ENCODE measurements at regions not wholly inside any gene's neighbourhood (a gene's known extent, or its start where the extent isn't known, plus 50 kb on each side); places are given as distances from the start of the nearest gene placed in this dataset.

DNA sequence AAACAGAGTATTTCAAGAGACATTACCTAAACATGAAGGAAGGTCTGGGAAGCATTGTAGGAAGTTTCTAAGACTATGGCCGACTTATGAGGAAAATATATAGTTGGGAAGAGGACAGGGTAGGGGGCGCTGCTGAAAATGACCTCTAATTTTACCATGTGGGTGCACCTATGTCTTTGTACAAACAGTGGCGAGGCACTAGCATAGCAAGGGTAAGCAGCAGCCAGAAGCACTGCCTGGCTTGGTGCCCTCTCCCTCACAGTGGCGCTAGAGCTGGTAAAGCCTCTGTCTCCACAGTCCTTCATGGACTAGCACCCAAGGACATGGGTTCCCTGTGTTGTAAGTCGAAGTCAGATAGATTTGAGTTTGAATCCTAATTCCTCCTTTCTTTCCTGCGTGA, 461.2 kb downstream of the INHBA start:
- DNase-seq (ENCODE audit: low spot score), result no peak

DNA sequence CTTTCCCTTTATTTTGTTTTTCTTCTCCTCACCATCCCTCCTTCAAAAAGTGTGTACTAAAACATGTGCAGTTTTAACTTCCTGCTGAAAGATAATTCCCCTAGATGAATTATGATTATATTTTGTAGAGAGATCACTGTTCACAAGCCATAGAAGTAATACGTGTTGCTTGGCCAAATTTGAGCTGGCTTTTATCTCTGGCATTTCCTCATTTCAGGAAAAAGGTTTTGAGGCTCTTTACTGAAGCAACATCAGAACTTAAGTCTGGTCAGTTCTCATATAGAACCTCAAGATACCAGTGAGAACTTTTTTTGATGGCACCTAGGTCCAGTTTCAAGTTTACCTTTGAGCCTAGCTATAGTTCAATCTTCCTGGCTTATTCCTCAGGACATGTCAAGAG, 463.3 kb downstream of the INHBA start:
- DNase-seq (ENCODE audit: low spot score), result no peak

DNA sequence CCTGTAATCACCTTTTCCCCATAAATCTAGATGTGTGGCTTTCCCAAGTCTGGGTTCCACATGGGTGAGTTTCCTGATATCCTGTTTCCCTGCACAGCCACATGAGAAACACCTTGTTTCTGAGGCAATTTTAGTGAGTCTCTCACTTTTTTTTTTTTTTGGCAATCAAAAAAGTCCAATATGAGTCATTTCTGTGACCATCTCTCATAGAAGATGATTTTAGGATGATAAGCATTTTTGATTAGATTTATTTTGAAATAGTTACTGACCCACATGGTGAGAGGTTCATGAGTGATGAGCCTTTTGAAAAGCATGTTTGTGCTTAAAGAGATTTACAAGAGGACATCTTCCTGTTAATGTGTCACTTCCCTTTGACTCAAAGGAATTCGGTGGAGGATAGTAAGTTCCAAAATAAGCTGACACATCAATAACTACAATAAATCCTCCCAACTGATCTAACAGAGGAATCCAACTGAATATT, 464.0 kb downstream of the INHBA start:
- no peak for DNase-seq (ENCODE audit: low spot score)

DNA sequence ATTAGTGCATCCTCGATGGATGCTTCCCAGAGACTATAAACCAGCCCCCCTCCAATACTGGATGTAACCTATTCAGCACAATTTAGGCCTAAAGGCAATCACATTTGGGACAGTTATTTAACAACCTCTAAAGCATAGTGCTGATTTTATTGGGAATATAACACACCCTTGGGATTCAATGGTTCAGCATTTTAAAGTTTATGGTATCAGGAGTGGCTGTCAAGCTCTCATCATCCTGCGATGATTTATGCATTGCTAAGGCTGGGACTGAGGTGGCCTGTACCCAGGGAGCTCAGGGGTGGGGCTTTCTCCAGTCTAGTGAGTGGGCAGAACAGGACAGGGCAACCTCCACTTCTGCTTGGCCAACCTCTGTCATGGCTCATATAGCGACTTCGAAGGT, 464.9 kb downstream of the INHBA start:
- DNase-seq (ENCODE audit: low spot score), result no peak

DNA sequence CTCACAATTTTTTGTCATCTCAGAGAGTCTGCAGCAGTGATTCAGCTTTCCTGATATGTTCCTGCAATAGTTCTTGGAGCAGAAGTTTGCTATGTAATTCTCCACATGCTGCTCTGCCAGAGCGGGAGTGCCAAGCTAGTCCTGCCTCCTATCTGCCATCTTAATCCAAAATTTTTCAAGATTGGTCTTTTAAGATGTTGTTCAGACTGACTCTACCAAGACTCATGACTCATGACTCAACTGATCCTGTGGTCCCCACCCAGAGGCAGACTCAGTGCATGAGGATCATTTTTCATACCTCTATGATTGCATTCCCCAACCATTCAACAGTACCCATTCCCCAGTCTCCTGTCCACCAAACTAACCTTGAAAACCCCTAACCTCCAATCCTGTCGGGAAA, 470.8 kb downstream of the INHBA start:
- no peak for DNase-seq (ENCODE audit: low spot score)

DNA sequence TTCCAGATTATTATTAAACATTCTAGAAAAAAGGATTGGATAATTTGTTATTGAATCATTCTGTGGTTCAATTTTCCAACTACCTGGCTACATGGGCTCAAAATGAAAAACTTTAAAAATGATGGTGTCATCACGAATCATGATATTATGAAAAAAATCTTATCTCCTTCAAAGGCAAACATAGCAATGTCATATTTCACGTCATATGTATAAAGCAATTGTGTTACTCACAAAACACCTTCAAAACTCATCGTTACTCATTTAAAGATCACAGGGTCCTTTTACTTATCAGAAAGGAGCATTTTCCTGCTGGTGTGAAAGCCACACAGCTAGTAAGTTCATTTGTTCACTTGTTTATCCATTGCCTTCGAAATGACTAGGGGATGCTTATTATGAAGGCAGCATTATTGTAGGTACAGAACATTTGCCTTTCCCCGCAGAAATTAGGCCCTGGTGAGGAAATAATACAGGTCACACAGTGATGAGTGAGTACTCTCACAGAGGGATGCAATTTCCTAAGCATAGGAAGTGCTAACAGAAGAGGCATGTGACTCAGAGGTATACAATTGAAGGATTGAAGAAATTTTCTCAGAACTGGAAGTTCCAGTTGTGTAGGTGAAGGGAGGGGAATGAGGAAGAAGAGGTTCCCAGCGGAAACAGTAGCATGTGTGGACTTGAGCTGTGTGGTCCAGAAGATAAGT, 478.7 kb downstream of the INHBA start:
- peak; percentile 94 for DNase-seq (ENCODE audit: low spot score)

DNA sequence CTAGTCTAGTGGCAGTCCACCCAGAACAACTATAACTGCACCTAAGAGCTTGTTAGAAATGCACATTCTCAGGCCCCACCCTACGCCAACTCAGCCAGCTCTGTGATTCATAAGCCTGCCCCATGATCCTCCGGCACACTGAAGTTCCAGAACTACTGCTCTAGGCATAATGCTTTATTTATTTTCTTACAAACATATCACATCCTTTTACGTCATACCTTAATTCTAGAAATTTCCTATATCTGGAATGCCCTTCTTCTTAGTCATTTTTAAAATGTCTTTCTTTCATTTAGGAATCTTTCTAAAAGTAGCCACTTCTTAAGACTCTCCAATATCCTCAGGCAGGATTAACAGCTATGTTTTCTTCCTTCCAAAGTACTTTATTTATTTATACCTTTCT, 480.1 kb downstream of the INHBA start:
- DNase-seq (ENCODE audit: low spot score), result no peak

DNA sequence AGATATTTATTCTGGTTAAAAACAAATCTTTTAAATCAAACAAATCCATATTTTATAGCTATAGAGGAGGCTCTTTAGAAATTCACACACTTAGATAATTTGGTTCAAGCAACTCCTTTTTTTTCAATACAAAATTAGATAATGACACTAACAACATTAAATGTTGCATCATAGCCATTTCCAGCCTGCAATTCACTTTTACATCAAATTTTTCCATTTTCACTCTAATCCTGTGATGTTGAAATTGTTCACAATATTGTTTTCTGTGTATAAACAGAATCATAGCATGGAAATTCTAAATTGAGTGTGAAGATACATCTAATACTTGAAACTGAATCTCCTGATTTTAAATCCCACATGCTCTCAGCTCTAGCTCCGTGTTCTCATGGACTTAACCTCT, 482.6 kb downstream of the INHBA start:
- DNase-seq (ENCODE audit: low spot score), result no peak

DNA sequence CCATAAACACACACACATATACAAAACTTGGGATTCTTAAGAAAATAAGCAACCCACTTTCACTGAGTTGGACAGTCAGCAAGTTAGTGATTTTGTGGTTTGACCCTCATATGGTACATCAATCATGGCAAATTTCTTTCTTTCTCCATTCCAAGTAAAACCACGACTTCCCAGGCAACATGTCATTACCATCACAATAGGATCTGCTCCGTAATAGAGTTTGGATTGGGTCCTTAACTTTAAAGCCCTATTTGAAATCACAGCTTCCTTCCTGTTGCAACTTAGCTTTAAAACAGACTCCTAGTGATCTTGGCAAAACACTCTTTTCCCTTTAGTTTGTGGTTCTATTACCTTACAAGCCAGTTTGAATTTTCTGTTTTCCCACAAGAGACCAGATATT, 483.6 kb downstream of the INHBA start:
- DNase-seq (ENCODE audit: low spot score), result no peak

DNA sequence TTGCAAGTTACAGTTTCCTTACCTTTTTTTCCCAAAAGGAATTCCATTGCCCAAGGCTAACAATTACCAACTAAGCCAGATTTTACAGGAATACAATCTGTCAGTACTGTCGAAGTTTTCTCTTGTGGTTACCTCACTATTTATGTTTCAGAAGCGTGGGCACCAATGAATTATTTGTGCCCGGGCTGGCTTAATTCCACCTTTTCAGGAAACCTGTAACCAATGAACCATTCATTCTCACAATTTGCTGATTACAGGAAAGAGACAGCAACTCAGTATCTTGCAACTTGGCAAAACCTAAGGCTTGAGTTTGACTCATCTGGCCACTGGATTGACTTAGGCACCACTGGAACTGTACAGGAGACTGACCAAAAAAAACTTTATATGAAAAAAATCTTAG, 485.6 kb downstream of the INHBA start:
- DNase-seq (ENCODE audit: low spot score), result no peak

DNA sequence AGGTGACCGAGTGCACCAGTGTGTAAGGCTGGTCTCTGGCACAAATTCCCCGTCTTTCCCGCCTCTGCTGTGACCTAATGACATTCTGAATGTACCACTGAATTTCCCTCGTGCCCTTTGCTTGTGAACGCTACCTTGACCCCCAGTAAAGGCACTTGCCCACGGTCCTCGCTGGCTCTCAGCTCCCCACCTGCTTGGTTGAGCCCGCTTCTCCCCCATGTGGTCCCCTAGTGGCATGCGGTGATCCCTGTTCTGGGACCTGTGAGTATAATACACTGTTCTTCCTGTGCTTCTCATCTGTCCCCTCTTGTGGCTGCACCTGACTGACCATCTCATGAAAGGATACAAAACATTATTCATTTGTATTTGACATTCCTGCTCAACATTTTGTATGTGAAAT, 495.7 kb downstream of the INHBA start:
- no peak for DNase-seq (ENCODE audit: low spot score)

DNA sequence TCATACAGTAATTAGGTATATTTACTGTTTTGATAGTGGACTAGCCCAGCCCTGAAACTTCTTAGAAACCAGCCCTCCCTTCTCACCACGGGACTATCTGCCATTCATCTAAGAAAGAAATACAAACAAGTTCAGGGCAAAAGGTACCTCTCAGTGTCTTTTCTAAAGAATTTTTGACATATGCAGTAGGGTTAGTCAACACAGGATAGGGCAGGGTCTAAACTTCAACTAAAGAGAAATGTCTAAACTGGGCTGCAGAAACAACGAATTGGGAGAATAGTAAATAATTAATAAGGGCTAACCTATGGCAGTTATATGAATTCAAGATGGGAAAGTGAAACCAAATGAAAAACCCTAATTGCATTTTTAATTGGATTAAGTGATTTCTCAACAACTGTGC, 496.6 kb downstream of the INHBA start:
- DNase-seq (ENCODE audit: low spot score), result no peak

DNA sequence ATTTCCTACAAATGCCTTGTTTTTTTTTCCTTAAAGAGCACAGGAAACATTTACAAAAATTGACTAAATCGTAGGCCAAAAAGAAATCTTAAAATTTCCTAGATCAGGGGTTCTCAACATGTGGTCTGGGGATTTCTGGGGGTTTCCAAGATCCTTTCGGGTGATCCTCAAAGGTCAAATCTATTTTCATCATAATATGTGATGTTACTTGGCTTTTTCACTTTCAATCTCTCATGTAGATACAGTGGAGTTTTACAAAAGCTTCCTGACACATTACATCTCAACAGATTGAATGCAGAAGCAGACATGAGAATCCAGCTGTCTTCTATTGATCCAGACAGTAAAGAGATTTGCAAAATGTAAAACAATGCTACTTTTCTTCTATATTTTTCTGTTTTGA, 497.3 kb downstream of the INHBA start:
- no peak for DNase-seq (ENCODE audit: low spot score)

DNA sequence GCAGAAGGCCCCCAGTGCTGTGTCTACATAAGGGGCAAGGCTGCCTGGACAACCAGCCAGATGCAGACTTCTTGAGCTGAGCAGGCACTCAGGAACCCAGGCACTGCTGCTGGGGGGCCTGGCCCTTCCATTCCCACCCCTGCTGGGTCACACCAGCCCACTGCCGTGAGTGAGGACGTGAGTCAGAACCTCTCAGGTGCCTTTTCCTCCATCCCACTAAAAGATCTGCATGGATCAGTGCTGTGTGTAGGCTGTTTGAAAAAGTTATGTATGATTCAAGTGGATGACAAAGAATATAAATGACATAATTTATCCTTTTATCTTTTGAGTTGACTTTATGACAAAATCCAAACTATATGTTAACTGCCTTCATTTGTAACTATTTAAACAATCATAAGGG, 499.3 kb downstream of the INHBA start:
- no peak for DNase-seq (ENCODE audit: low spot score)

DNA sequence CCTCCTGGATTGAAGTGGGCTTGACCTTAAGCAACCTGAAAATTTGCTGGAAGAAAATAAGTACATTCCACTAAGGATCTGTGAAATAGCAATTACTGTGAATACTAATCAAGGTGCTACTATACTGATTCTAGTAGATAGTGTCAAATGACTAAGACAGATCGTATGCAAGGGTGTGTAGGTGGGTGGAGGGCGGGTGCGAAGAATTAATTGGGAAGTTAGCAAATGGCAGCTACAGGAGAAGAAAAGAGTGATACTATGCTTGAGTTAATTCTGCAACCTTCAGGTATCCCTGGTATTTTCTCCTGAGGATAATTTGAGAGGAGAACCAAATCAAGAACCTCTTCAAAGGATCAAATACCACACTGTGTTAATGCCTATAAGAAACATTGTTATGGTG, 501.9 kb downstream of the INHBA start:
- no peak for DNase-seq (ENCODE audit: low spot score)

DNA sequence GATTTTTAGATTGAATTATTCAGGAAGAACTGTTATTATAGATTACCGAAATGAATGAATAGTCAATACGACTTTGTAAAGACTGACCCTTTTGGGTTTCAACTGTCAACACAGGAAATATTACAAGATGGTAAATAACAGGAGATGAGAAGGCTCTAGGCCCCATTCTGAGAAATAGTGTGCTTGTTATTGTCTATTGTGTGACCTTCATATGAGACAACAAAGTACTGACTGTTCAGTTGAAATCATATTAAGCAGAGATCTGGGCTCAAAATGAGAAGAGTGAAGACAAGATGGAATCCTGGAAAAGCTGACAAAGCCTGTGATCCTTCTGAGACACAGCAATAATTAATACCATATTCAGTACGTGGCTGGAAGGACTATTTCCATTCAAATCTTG, 503.8 kb downstream of the INHBA start:
- DNase-seq (ENCODE audit: low spot score), result no peak

DNA sequence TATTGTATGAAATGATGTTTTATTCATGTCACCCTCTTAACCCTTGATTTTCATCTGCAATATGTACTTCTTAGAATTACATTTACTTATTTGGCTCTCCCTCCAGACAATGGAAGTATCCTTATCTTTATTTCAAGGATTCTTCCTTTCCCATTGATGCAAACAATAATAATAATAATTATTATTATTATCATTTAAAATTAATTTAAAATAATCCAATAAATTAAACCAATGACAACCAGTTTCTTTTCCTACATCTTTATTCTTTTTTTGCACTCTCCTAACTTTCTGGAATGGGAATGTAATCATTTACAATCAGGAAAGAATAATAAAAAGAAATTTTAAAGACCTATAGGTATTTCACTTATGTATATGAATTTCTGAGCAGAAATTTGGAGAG, 504.4 kb downstream of the INHBA start:
- DNase-seq (ENCODE audit: low spot score), result no peak

DNA sequence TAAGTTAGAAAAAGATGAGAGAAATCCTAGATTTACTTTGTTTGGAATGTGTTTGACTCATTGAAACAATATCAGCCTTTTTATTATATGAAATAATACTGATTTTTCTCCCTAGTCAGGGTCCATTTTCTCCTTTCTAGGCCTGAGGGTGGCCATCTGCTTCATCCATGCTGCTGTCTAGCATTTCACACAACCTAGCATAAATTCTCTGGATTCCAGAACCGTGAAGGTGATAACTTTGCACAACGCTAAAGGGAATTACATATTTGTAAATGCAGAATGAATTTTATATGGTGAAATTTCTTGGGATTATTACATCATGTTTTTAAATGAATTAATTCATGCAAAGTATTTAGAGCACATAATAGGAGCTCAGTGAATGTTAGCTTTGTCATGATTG, 505.1 kb downstream of the INHBA start:
- DNase-seq (ENCODE audit: low spot score), result no peak

DNA sequence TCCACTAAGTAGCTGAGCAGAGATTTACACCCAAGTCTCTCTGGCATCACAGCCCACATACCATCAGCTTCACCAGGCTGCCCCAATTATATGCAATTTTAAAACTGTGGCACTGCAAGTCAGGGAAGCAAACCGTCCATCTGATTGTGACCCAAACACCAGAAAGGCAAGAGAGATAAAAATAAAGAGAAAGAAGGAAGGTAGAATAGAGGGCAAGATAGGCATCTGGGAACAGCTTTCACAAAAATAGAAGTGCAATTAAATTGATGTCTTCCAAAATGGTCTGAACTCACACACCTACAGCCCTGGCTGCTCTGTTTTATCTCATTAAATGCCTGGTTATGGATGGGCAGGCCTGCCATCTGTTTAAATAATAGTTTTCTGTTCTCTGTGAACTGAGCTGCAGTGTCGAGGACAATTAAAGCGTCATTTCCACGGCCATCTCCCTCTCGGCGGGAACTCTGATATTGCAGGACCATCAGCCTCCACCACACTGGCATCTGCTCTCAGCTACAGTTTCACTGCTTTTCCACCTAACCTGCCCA, 509.1 kb downstream of the INHBA start:
- no peak for DNase-seq (ENCODE audit: low spot score)

DNA sequence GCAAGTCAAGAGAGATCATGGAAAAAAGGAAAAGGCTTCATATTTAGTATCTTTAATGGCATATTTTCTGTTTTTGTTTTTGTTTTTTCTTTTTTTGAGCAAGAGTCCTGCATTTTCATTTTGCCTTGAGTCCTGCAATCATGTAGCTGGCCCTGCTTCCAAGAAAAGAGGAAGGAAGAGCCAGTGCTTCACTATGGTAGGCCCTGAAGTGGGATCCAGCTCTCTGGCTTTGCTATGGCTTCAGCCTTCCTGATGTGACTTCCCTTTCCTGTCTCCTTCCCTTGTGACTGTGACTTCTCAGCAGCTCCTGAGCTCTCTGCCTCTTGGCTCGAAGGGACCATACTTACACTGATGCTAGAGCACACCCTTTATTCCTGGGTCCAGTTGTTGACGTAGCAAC, 512.3 kb downstream of the INHBA start:
- DNase-seq (ENCODE audit: low spot score), result no peak

DNA sequence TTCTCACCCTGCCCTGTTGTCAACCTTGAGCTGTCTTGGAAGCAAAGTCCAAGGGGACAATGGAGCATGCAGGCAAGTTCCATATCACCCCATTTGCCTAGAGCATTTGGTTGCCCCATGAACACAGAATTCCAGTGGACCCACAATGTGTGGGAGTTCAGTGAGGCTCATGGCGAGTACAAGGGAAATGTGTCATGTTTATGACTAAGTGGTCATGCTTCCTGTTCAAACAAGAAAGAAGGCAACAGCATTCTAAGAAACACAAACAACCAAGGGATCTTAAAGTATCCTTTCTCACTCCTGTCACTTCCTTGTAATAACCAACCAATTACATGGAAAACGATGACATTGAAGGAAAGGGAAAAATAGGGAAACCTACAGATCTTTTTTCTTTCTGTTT, 513.0 kb downstream of the INHBA start:
- DNase-seq (ENCODE audit: low spot score), result peak; percentile 55

DNA sequence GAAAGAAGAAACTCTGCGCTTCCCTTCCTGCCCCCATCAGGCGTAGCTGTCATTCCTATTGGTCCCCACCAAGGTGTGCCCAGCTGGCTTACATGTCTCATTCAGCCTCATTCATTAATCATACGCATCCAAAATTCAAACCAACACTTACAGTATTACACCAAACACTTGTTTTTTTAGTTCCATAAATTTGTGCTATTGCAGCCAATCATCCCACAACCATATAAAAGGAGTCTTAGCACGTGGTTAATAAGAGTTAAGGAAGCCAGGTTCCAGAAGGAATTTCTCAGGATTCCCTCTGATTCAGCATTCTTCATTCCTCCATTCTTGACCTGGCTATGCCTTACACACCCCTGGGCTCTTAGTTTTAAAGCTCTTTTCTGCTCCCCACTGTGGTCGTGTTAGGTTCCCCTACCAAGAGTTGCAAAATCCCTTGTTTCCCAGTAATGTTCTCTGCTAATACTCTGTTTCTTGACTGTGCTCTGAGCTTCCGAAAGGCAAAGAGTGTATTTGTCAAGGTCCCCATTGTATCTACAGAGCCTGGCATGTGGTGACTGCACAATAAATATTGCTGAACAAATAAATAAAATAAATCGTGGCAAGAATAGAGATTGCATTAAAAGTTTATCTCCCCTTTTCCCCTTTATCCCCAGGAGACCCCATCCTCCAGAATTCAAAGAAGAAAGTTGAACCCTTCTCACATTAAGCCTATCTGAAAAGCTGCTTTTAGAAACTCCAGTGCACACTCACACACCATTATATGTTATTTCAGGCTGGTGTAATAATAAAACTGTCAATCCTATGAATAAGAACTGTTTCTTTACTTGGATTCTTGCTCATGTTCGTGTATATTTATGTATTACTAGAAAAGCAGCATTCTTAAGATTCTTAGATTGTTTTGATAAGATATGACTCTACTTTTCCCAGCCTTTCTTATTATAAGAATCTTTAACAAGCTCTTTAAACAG, 514.4 kb downstream of the INHBA start:
- DNase-seq (ENCODE audit: low spot score), result peak; percentile 75

DNA sequence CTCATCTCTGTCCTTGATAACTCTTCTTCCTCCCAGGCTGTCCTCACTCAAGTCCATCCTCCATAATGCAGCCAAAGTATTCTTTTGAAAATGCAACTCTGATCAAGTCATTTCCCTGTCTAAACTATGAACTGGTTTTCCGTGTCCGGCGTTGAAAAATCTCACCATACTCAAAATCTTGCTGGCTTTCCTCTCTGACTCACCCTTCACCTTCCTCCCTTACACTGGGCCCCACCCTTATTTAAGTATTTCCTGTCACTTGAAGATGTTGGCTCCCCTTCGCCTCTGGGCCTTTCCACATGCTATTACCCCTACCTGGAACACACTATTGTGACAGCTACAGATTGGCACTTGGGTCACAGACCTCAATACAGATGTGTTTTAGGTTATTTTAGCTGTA, 515.6 kb downstream of the INHBA start:
- no peak for DNase-seq (ENCODE audit: low spot score)
